ENCODE measurements at regions not wholly inside any gene's neighbourhood (a gene's known extent, or its start where the extent isn't known, plus 50 kb on each side); places are given as distances from the start of the nearest gene placed in this dataset.
"Not testable (repeated sequence)": the region's sequence is repeated elsewhere in the genome, so short reads cannot be mapped to it uniquely, and the experiment has no call there.

DNA sequence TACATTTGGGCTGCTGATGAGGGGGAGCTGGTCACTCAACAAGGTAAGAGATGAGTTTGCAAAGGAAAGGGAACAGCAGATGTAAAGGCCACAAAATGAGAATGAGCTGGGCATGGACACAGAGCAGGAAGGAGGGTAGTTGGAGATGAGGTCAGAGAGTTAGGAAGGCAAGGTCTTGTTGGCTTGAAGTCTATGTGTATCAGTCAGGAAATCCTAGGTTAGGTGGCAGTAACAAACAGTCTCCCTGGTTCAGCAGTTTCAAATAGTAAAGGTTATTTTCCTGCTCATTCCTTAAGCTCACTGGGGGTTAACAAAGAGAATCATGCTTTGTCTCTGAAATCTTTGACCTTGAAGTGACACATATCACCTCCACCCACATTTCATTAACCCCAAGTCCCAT, 58.3 kb upstream of the ARL4C start:
- no peak for DNase-seq (ENCODE audit: low read depth, low spot score)
- Histone ChIP-seq H3K27ac (no peak overlapping the region), H3K4me3 (no peak overlapping the region), H3K36me3 (ENCODE audit: insufficient read depth, low read length) (no peaks in the 10 kb centered on the region), H3K9me3 (ENCODE audit: low read depth, low read length) (no peaks in the 10 kb centered on the region), H3K9ac (ENCODE audit: insufficient read length) (no peak overlapping the region)
- TF ChIP-seq FOXP2 (optimal IDR thresholded peaks at IDR 0.05; ENCODE audit: control extremely low read depth, extremely low read length, insufficient read depth) (no peak), EZH2 (IDR thresholded peaks at IDR 0.05) (no peak), POLR2AphosphoS5 (IDR thresholded peaks at IDR 0.05; ENCODE audit: borderline replicate concordance, low read depth, low read length) (no peak)

GRCh38 chr2:234553223-234553622, 56.3 kb upstream of the ARL4C start:
- H3K9me3 ChIP-seq (ENCODE audit: low read depth, low read length); H3K27ac ChIP-seq: not testable (repeated sequence)

DNA sequence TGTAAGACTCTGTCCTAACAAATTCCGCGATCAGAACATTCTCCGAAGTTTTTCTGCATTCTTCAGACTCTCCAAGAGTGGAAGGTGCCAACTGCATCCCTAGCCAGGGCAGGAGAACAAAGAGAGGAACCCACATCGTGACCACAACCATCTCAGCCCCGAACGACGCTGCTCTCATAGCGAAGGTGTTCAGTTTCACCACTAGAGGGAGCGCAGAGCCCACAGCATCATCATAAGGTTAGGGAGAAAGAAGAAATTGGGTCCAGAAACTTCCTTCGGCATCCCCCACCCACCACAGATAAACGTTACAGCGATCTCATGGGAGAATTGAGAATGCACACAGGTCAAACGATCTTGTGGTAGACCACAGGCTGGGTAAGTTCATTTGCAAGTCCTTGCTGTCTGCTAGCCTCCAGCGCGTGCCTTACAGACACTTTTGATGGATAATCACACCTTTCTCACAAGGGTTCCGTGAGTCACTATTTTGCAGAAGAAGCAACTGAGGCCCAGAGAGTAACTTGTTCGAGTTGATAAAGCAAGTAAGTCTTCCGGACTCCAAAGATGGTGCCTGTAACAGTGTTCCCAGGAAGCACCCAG, 53.7 kb upstream of the ARL4C start:
- H3K4me3 ChIP-seq = peak overlapping the region; percentile 55
- TF ChIP-seq EZH2 (IDR thresholded peaks at IDR 0.05) = no peak
- TF ChIP-seq POLR2AphosphoS5 (IDR thresholded peaks at IDR 0.05; ENCODE audit: borderline replicate concordance, low read depth, low read length) = no peak
- no peak for TF ChIP-seq FOXP2 (optimal IDR thresholded peaks at IDR 0.05; ENCODE audit: control extremely low read depth, extremely low read length, insufficient read depth)
- H3K9ac ChIP-seq (ENCODE audit: insufficient read length) = peak overlapping the region; percentile 39
- no peaks in the 10 kb centered on the region for H3K9me3 ChIP-seq (ENCODE audit: low read depth, low read length)
- peak; percentile 79 for DNase-seq (ENCODE audit: low read depth, low spot score)
- peak overlapping the region; percentile 74 for H3K27ac ChIP-seq
- no peaks in the 10 kb centered on the region for H3K36me3 ChIP-seq (ENCODE audit: insufficient read depth, low read length)

More at GRCh38 chr2:234553223-234553622, 56.3 kb upstream of the ARL4C start:
- DNase-seq (ENCODE audit: low read depth, low spot score); H3K4me3 ChIP-seq; H3K36me3 ChIP-seq (ENCODE audit: insufficient read depth, low read length); H3K9ac ChIP-seq (ENCODE audit: insufficient read length): not testable (repeated sequence)

GRCh38 chr2:234550056-234550455, 53.2 kb upstream of the ARL4C start:
- Histone ChIP-seq H3K9ac (ENCODE audit: insufficient read length) (peak overlapping the region; percentile 1), H3K36me3 (ENCODE audit: insufficient read depth, low read length) (no peaks in the 10 kb centered on the region), H3K9me3 (ENCODE audit: low read depth, low read length) (no peaks in the 10 kb centered on the region), H3K27ac (peak overlapping the region; percentile 74), H3K4me3 (peak overlapping the region; percentile 55)
- no peak for DNase-seq (ENCODE audit: low read depth, low spot score)
- TF ChIP-seq EZH2 (IDR thresholded peaks at IDR 0.05) = no peak

GRCh38 chr2:234548695-234549420, 52.0 kb upstream of the ARL4C start:
- DNase-seq (ENCODE audit: low read depth, low spot score) = no peak
- Histone ChIP-seq H3K36me3 (ENCODE audit: insufficient read depth, low read length) (no peaks in the 10 kb centered on the region), H3K9ac (ENCODE audit: insufficient read length) (no peak overlapping the region), H3K9me3 (ENCODE audit: low read depth, low read length) (no peaks in the 10 kb centered on the region), H3K4me3 (no peak overlapping the region), H3K27ac (no peak overlapping the region)
- TF ChIP-seq FOXP2 (optimal IDR thresholded peaks at IDR 0.05; ENCODE audit: control extremely low read depth, extremely low read length, insufficient read depth) (no peak), EZH2 (IDR thresholded peaks at IDR 0.05) (no peak), POLR2AphosphoS5 (IDR thresholded peaks at IDR 0.05; ENCODE audit: borderline replicate concordance, low read depth, low read length) (no peak)

GRCh38 chr2:234546770-234547169, 49.9 kb upstream of the ARL4C start:
- TF ChIP-seq FOXP2 (optimal IDR thresholded peaks at IDR 0.05; ENCODE audit: control extremely low read depth, extremely low read length, insufficient read depth) (no peak), EZH2 (IDR thresholded peaks at IDR 0.05) (no peak), POLR2AphosphoS5 (IDR thresholded peaks at IDR 0.05; ENCODE audit: borderline replicate concordance, low read depth, low read length) (no peak)
- no peak overlapping the region for H3K27ac ChIP-seq
- no peak for DNase-seq (ENCODE audit: low read depth, low spot score)
- no peak overlapping the region for H3K4me3 ChIP-seq
- no peak overlapping the region for H3K9ac ChIP-seq (ENCODE audit: insufficient read length)
- H3K9me3 ChIP-seq (ENCODE audit: low read depth, low read length) = no peaks in the 10 kb centered on the region
- H3K36me3 ChIP-seq (ENCODE audit: insufficient read depth, low read length) = no peaks in the 10 kb centered on the region
